ENCODE measurements at regions not wholly inside any gene's neighbourhood (a gene's known extent, or its start where the extent isn't known, plus 50 kb on each side); places are given as distances from the start of the nearest gene placed in this dataset.

DNA sequence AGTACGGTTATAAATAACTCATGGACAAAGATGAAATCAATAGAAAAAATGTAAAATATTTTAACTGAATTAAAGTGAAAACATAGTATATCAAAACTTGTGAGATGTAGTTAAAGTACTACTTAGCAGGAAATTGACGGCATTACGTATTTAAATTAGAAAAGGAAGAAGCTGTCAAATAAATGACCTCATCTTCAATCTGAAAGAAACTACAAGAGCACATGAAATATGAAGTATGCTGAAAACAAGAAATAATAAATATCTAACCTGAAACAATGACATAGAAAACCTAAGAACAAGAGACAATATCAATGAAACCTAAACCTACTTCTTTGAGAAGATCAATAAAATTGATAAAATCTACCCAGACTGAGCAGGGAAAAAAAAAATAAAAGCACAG lies 122.2 kb upstream of the PDE4B start:
- TF ChIP-seq, protein P1, sequence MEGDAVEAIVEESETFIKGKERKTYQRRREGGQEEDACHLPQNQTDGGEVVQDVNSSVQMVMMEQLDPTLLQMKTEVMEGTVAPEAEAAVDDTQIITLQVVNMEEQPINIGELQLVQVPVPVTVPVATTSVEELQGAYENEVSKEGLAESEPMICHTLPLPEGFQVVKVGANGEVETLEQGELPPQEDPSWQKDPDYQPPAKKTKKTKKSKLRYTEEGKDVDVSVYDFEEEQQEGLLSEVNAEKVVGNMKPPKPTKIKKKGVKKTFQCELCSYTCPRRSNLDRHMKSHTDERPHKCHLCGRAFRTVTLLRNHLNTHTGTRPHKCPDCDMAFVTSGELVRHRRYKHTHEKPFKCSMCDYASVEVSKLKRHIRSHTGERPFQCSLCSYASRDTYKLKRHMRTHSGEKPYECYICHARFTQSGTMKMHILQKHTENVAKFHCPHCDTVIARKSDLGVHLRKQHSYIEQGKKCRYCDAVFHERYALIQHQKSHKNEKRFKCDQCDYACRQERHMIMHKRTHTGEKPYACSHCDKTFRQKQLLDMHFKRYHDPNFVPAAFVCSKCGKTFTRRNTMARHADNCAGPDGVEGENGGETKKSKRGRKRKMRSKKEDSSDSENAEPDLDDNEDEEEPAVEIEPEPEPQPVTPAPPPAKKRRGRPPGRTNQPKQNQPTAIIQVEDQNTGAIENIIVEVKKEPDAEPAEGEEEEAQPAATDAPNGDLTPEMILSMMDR (IDR thresholded peaks at IDR 0.05): no peak
- no peak for TF ChIP-seq POLR2A (IDR thresholded peaks at IDR 0.05)

All from lower leg skin (tissue), 3 donors.